Spleen (tissue), 7 donors: ENCODE measurements at regions not wholly inside any gene's neighbourhood (a gene's known extent, or its start where the extent isn't known, plus 50 kb on each side); places are given as distances from the start of the nearest gene placed in this dataset.

Source experiments
- CTCF ChIP-seq, 11 experiments: fragments of 200-600 bp in 7 of 11; fragments of 450-650 bp in 4 of 11; sonication (generic) in 4 of 11; IDR thresholded peaks in 8 of 11; conservative IDR thresholded peaks in 3 of 11; 1 replicate in 7 of 11; 2 replicates in 4 of 11; pipeline versions ENCODE4 v1.4.0 to v1.8.0; 2016 to 2021; ENCODE audit warnings: antibody characterized with exemption in 11 of 11, inconsistent platforms in 4 of 11, mild to moderate bottlenecking in 1 of 11
- POLR2A ChIP-seq, 3 donors: fragments of 450-650 bp; IDR thresholded peaks; one replicate each; pipeline ENCODE4 v1.5.1; 2017; ENCODE audit warnings: antibody characterized with exemption in 3 of 3, mild to moderate bottlenecking in 1 of 3
- donor health status: DM: no; HTN: no; CAD: no; lungs with moderate emphysema.
- donor health status: DM: no; HTN: no; CAD: no.
- donor health status: DM: no; HTN: no; CAD: no.

- TF ChIP-seq CTCF (IDR thresholded peaks at IDR 0.05 in 8 of 11, conservative IDR thresholded peaks at IDR 0.05 in 3 of 11) (no peak), POLR2A (IDR thresholded peaks at IDR 0.05) (no peak)
Measured at GRCh38 chr15:45834622-45835021, 199.8 kb downstream of the SQOR start.
